Ascending aorta (tissue), 2 donors: ENCODE measurements at regions not wholly inside any gene's neighbourhood (a gene's known extent, or its start where the extent isn't known, plus 50 kb on each side); places are given as distances from the start of the nearest gene placed in this dataset.

Experiments used
- DNase-seq, 2 donors: peaks; one replicate each; pipeline ENCODE4 v3.0.0-alpha.2; 2019; ENCODE audit warnings: low spot score in 2 of 2
- H3K27ac ChIP-seq, 2 donors: fragments of 200-600 bp; sonication (generic); one replicate each; pipeline ENCODE4 v1.5.1; 2016 to 2017; ENCODE audit warnings: mild to moderate bottlenecking in 1 of 2
- H3K27me3 ChIP-seq: fragments of 200-600 bp; sonication (generic); one replicate; pipeline ENCODE4 v1.5.1; 2017
- H3K36me3 ChIP-seq, 2 donors: fragments of 200-600 bp; sonication (generic); one replicate each; pipeline ENCODE4 v1.5.1; 2016
- H3K4me1 ChIP-seq, 2 donors: fragments of 200-600 bp; sonication (generic); one replicate each; pipeline ENCODE4 v1.5.1; 2016 to 2017; ENCODE audit warnings: mild to moderate bottlenecking in 1 of 2
- H3K4me3 ChIP-seq, 2 donors: fragments of 200-600 bp; sonication (generic); one replicate each; pipeline ENCODE4 v1.5.1; 2016 to 2017; ENCODE audit warnings: mild to moderate bottlenecking in 1 of 2
- H3K9me3 ChIP-seq, 2 donors: fragments of 200-600 bp; sonication (generic); one replicate each; pipeline ENCODE4 v1.5.1; 2016
- CTCF ChIP-seq, 3 experiments: fragments of 200-600 bp in 2 of 3; fragments of 450-650 bp in 1 of 3; sonication (generic) in 2 of 3; IDR thresholded peaks; one replicate each; pipeline ENCODE4 v1.5.1; 2016 to 2019; ENCODE audit warnings: antibody characterized with exemption in 3 of 3, mild to moderate bottlenecking in 1 of 3, moderate library complexity in 1 of 3
- intact Hi-C: fragments of 100-400 bp; cut with DNase I; formaldehyde crosslinking; loops from one replicate; pipeline ENCODE4 v1.15.1; 2023

DNA sequence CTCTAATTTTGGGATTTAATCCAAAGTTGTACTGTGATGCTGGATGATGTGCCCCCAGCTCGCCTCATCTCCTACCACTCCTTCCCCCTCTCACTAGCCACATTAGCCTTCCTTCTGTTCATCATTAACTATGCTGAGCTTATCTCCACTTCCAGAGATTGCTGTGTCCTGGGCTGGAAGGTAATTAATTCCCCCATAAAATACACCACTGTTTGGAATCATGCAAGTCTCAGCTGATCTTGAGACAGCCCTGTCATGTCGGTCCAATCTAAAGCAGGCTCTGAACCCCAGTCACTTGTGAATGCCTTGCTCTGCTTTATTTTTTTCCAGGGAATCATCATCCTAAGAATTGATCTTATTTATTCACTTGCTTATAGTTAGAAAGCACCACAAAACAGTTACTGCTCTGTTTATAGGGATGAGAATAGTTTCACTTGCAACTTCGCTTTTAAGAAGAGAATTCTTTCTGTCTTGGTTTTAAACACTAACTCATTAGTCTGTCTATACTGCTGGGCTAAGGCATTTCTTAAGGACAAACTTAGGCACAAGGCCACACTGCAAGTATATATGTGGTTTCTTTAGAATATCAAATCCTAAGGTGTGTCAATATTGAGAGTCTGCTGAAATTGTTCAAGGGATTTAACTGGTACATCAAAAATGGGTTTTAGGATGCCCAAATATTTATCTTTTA, 341.1 kb upstream of the SEMA3A start:
- intact Hi-C loops, result no loop called here
- Histone ChIP-seq H3K4me1 (no peaks in the 10 kb centered on the region), H3K27ac (no peak overlapping the region), H3K27me3 (no peaks in the 10 kb centered on the region), H3K9me3 (no peaks in the 10 kb centered on the region), H3K4me3 (no peak overlapping the region), H3K36me3 (no peaks in the 10 kb centered on the region)
- TF ChIP-seq CTCF (IDR thresholded peaks at IDR 0.05), result no peak
- DNase-seq, result no peak

DNA sequence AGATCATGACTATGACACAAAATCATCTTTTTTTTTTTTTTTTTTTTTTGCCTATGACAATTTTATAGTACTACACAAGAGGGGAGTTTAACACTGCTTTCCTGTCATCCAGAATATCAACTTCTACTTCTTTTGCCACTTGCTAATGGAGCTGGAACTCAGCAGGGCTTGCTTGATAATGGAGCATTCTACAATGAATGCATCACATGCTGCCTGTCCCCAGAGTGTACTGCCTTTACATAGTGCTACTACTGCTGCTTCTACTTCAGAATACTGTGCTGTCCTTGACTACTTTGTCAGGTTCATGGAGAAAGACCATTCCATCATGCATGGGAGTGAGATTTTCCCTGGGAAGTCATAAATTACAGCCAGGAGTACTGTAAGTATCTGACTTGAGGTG, 338.6 kb upstream of the SEMA3A start:
- H3K4me3 ChIP-seq, result no peak overlapping the region
- H3K36me3 ChIP-seq, result no peaks in the 10 kb centered on the region
- intact Hi-C loops, result no loop called here
- no peaks in the 10 kb centered on the region for H3K4me1 ChIP-seq
- TF ChIP-seq CTCF (IDR thresholded peaks at IDR 0.05), result no peak
- no peak for DNase-seq
- H3K9me3 ChIP-seq, result no peaks in the 10 kb centered on the region
- no peak overlapping the region for H3K27ac ChIP-seq
- H3K27me3 ChIP-seq, result no peaks in the 10 kb centered on the region

DNA sequence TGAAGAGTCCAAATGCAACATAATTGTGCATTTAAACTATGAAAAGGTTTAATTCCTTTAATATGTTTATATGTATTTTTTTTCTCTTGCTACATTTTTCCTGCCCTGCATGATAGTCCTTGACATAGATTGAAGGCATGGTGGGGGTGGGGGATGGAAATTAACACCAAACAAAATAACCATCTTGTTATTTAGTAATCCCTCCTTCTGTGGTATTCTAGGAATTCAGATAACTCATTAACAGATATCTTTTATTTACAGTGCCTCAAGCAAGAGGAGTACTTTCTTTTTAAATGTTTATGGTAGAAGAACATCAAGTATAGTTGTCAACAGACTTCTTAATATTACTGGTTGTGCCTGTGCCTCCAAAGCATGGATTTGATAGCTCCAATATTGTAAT, 337.6 kb upstream of the SEMA3A start:
- Histone ChIP-seq H3K36me3 (no peaks in the 10 kb centered on the region), H3K27ac (no peak overlapping the region), H3K27me3 (no peaks in the 10 kb centered on the region), H3K4me3 (no peak overlapping the region), H3K4me1 (no peaks in the 10 kb centered on the region), H3K9me3 (no peaks in the 10 kb centered on the region)
- DNase-seq, result no peak
- TF ChIP-seq CTCF (IDR thresholded peaks at IDR 0.05), result no peak
- intact Hi-C loops, result no loop called here

- H3K4me3 ChIP-seq, result no peak overlapping the region
- H3K36me3 ChIP-seq, result no peaks in the 10 kb centered on the region
- intact Hi-C loops, result no loop called here
- no peaks in the 10 kb centered on the region for H3K9me3 ChIP-seq
- DNase-seq, result no peak
- TF ChIP-seq CTCF (IDR thresholded peaks at IDR 0.05), result no peak
- H3K27ac ChIP-seq, result no peak overlapping the region
- H3K4me1 ChIP-seq, result no peaks in the 10 kb centered on the region
- H3K27me3 ChIP-seq, result no peaks in the 10 kb centered on the region
Measured at GRCh38 chr7:84529480-84530205, 335.1 kb upstream of the SEMA3A start.

- Histone ChIP-seq H3K9me3 (no peaks in the 10 kb centered on the region), H3K4me3 (no peak overlapping the region), H3K36me3 (no peaks in the 10 kb centered on the region), H3K27me3 (no peaks in the 10 kb centered on the region), H3K27ac (no peak overlapping the region), H3K4me1 (no peaks in the 10 kb centered on the region)
- intact Hi-C loops, result no loop called here
- DNase-seq, result no peak
- no peak for TF ChIP-seq CTCF (IDR thresholded peaks at IDR 0.05)
Measured at GRCh38 chr7:84528756-84529479, 334.3 kb upstream of the SEMA3A start.
